GM18505 (cell line): ENCODE measurements at regions not wholly inside any gene's neighbourhood (a gene's known extent, or its start where the extent isn't known, plus 50 kb on each side); places are given as distances from the start of the nearest gene placed in this dataset.

Experiments used
- ATAC-seq: cut with Tn5 transposase; IDR thresholded peaks from one replicate; pipeline ENCODE4 v1.9.1; 2021; ENCODE audit not compliant: unreplicated experiment
- POLR2A ChIP-seq: IDR thresholded peaks from 4 replicates; pipeline ENCODE4 v1.6.1; 2011; ENCODE audit warnings: borderline replicate concordance; ENCODE audit not compliant: insufficient read depth, insufficient read length; ENCODE audit errors: extremely low read depth

GRCh38 chr6:140062043-140063020 is 687.9 kb upstream of the CITED2 start:
- ATAC-seq = no peak
- TF ChIP-seq POLR2A = no peak

GRCh38 chr6:140061110-140062042 is 686.9 kb upstream of the CITED2 start:
- no peak for TF ChIP-seq POLR2A
- no peak for ATAC-seq

- TF ChIP-seq POLR2A = no peak
Observed at GRCh38 chr6:140059947-140060346, 685.5 kb upstream of the CITED2 start.

GRCh38 chr6:140058863-140059262 is 684.4 kb upstream of the CITED2 start:
- no peak for ATAC-seq
- TF ChIP-seq POLR2A = no peak

More at GRCh38 chr6:140059947-140060346, 685.5 kb upstream of the CITED2 start:
- no peak for ATAC-seq

- no peak for TF ChIP-seq POLR2A
- no peak for ATAC-seq
Observed at GRCh38 chr6:140052736-140053729, 678.6 kb upstream of the CITED2 start.

- no peak for TF ChIP-seq POLR2A
- no peak for ATAC-seq
Observed at GRCh38 chr6:140051521-140052512, 677.4 kb upstream of the CITED2 start.

- no peak for ATAC-seq
- no peak for TF ChIP-seq POLR2A
Observed at GRCh38 chr6:140050101-140050995, 675.9 kb upstream of the CITED2 start.

- ATAC-seq = no peak
- TF ChIP-seq POLR2A = no peak
Observed at GRCh38 chr6:140049251-140049650, 674.8 kb upstream of the CITED2 start.

- TF ChIP-seq POLR2A = no peak
- no peak for ATAC-seq
Observed at GRCh38 chr6:140048202-140048790, 673.8 kb upstream of the CITED2 start.

- no peak for TF ChIP-seq POLR2A
- ATAC-seq = no peak
Observed at GRCh38 chr6:140047321-140047720, 672.9 kb upstream of the CITED2 start.

- no peak for TF ChIP-seq POLR2A
- no peak for ATAC-seq
Observed at GRCh38 chr6:140046016-140046632, 671.7 kb upstream of the CITED2 start.
